Uterus (tissue), 2 donors: ENCODE measurements at regions not wholly inside any gene's neighbourhood (a gene's known extent, or its start where the extent isn't known, plus 50 kb on each side); places are given as distances from the start of the nearest gene placed in this dataset.

Experiments
- POLR2A ChIP-seq, 2 donors: fragments of 450-650 bp; IDR thresholded peaks; one replicate each; pipeline ENCODE4 v1.6.1; 2016; ENCODE audit warnings: antibody characterized with exemption in 2 of 2, mild to moderate bottlenecking in 1 of 2, moderate library complexity in 1 of 2
- TF ChIP-seq, protein P1 (sequence below), 4 experiments: fragments of 200-600 bp in 2 of 4; fragments of 450-650 bp in 2 of 4; sonication (generic) in 2 of 4; IDR thresholded peaks; one replicate each; pipeline ENCODE4 v1.5.1; 2016 to 2019; ENCODE audit warnings: antibody characterized with exemption in 4 of 4, mild to moderate bottlenecking in 2 of 4, moderate library complexity in 1 of 4

GRCh38 chr10:9547936-9548904, 1469.5 kb upstream of the CELF2 start:
- TF ChIP-seq, protein P1, sequence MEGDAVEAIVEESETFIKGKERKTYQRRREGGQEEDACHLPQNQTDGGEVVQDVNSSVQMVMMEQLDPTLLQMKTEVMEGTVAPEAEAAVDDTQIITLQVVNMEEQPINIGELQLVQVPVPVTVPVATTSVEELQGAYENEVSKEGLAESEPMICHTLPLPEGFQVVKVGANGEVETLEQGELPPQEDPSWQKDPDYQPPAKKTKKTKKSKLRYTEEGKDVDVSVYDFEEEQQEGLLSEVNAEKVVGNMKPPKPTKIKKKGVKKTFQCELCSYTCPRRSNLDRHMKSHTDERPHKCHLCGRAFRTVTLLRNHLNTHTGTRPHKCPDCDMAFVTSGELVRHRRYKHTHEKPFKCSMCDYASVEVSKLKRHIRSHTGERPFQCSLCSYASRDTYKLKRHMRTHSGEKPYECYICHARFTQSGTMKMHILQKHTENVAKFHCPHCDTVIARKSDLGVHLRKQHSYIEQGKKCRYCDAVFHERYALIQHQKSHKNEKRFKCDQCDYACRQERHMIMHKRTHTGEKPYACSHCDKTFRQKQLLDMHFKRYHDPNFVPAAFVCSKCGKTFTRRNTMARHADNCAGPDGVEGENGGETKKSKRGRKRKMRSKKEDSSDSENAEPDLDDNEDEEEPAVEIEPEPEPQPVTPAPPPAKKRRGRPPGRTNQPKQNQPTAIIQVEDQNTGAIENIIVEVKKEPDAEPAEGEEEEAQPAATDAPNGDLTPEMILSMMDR (IDR thresholded peaks at IDR 0.05): no peak
- TF ChIP-seq POLR2A (IDR thresholded peaks at IDR 0.05): no peak
